ENCODE measurements at regions not wholly inside any gene's neighbourhood (a gene's known extent, or its start where the extent isn't known, plus 50 kb on each side); places are given as distances from the start of the nearest gene placed in this dataset.

- TF ChIP-seq CTCF (conservative IDR thresholded peaks at IDR 0.05; ENCODE audit: low read depth in 2 of 2) = no peak
- TF ChIP-seq POLR2AphosphoS5 (IDR thresholded peaks at IDR 0.05; ENCODE audit: low read depth) = no peak
- no peak for TF ChIP-seq REST (IDR thresholded peaks at IDR 0.05; ENCODE audit: unreplicated experiment)
- TF ChIP-seq EZH2phosphoT487 (IDR thresholded peaks at IDR 0.05; ENCODE audit: unreplicated experiment) = no peak
These were observed 59.6 kb upstream of the FAM180A start for GRCh38 chr7:135808206-135808605.

All from GM23338 (cell line).